Stimulated activated CD8-positive, alpha-beta memory T cell treated with anti-CD3 and anti-CD28 coated beads, Interleukin-15, amount 100 ng/mL, for 1 hour (primary cell): ENCODE measurements at regions not wholly inside any gene's neighbourhood (a gene's known extent, or its start where the extent isn't known, plus 50 kb on each side); places are given as distances from the start of the nearest gene placed in this dataset.

Experiments
- DNase-seq: peaks from one replicate; pipeline ENCODE4 v3.0.0-alpha.2; 2020; ENCODE audit warnings: low read depth

DNA sequence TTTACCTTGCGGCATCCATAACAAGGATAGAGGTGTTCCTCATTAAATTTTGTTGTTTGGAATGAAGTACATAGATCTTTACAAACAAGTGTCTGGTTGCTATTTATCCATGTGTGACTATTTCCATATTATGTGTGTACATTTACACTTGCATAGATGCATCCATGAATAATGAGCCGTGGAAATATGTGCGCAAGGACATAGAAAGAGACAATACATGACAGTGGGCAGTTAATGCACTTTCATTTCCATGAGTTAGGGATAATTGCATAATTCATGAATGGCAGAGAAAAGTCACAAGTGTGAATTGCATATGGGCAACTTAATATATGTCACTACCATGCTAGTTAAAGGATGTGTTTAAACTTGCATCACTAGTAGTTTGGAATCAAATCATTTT is 338.2 kb upstream of the PITX2 start:
- no peak for DNase-seq

GRCh38 chr4:110962616-110963015 is 339.7 kb upstream of the PITX2 start:
- no peak for DNase-seq

- no peak for DNase-seq
These were observed 340.9 kb upstream of the PITX2 start for GRCh38 chr4:110963662-110964280.

- DNase-seq = no peak
These were observed 345.1 kb upstream of the PITX2 start for GRCh38 chr4:110967936-110968335.

DNA sequence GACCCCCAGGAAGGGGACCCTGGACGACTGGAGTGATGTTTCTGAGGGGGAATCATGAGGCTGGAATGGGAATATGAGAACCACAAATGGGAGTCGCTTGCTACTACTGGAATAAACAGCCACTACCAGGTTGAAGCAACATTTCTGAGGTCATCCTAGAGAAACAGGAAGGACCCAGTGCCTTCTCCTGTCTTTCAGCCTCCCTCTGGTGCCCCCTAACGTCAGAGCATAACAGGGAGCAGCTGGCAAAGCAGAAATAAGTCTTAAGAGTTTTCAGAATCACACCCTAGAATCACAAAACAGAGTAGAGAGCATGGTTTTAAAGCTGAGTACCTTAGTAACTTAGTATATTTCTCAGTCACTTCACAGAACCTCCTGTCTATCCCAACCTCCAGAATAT is 347.8 kb upstream of the PITX2 start:
- DNase-seq = no peak

DNA sequence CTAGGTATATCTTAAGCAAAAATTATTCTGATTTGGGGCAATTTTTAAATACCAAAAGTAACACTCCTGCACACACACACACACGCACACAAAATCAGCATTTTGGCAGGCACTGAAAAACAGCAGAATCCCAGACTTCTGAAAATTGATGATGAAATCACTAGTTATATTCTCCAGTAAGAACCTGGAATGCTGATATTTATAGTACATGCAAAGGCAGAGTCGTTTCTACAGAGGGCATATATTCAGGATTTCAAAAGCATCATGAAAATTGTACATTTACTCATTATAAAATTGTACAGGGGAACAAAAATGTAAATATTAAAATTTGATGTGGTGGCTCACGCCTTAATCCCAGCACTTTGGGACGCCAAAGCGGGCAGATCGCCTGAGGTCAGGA is 352.5 kb upstream of the PITX2 start:
- no peak for DNase-seq

- no peak for DNase-seq
These were observed 354.7 kb upstream of the PITX2 start for GRCh38 chr4:110977554-110977953.

DNA sequence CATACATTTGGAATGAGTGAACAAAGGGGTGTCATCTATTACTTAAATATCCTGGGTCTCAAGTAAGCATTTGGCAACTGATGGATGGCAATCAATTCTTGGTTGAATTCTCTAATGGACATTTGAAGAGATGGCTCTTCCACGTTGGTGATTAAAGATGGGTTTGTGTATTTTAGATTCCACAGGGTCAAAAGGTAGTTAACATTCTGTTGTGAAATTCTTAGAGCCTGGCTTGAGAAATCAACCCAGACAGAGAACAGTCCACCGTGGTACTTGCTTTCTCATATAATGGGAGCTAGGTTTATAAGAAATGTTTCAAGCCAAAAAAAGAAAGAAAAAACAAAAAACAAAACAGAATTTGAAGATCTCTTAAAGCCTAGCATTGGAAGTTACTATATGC is 355.9 kb upstream of the PITX2 start:
- DNase-seq = no peak

- DNase-seq = no peak
These were observed 359.6 kb upstream of the PITX2 start for GRCh38 chr4:110982486-110982885.

DNA sequence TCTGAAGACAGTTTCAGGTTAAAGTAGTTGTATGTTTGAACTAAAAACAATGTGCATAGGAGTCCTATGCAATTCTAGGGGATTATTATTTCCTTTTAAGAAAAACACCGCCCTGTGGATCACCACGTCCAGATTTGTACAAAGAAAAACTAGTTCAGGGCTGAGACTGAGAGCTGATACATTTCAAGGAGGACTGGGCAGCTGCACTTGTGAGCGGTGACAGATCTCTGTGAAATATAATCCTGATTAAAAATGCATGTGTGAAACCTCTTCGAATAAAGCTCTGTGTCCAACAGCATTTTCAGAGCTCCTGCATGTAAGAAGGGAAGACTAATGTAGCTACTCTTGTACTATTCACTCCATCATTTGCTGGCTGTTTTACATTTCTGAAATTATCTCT is 365.8 kb upstream of the PITX2 start:
- no peak for DNase-seq

DNA sequence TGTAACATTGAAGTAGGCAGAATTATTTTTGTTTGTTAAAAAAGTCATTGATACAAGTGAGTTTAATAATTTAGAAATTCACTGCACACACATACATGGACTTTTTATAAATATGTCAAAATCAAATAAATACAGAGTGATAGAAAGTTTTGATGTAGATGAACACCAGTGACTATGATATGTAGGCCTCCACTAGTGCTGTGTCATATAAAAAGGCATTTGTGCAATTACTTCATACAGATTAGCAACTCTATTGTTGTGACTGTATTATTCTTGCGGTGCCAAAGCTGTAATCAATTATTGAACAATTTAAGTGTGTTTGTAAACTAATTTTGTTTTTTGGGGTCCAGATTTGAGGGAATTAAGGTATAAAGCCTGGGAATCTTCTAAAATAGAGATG is 366.2 kb upstream of the PITX2 start:
- DNase-seq = no peak

DNA sequence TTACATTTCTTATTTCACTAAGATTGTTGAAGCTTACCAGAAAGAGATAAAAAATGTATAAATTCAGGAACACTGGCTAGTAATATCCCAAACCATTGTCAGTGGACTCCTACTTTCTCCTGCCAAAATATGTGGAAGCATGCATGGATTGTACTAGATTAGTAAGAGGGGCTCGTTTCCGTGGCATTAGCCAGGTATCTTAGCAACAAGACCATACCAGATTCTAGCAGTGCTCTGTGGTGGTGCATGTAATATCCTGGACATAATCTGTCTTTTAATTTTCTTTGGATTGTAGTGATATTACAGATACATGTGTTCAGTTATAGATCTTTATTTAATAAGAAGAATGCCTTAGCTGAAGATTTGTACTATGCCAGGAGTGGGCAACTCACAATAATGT is 371.9 kb upstream of the PITX2 start:
- DNase-seq = no peak

DNA sequence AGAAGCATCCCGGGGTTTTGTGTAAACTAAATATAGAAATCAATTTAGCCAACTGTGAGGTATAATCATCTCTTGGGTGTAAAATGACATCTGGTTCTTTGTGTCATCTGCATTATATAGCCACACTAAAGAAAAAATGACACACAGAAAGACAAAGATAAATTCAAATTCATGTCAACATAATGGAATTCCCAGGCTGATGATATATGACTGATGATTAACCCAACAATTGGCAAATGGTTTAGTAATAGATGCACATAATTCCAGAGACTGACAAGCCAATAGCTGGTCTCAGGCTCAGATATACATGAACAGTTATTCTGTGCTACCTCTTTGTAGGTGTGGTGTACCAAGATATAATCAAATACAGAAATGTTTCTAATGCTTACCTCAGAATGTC is 375.4 kb upstream of the PITX2 start:
- no peak for DNase-seq

DNA sequence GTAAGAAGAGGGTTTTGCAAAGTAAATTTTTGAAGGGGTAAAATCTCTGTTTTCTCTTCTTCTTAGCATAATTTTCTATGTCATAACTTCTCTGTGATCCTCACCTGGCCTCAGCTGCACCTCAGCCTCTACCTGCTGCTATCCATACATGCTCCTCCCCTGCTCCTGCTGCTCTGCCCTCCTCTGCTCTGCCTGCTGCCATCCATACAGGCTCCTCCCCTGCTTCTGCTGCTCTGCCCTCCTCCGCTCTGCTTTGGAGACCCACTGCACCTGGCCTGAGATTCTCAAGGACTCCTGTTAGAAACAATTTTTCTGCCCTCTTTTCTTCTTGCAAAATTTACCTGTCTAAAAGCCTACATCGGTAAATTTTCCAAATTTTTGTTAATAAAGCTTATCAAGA is 388.6 kb upstream of the PITX2 start:
- no peak for DNase-seq

DNA sequence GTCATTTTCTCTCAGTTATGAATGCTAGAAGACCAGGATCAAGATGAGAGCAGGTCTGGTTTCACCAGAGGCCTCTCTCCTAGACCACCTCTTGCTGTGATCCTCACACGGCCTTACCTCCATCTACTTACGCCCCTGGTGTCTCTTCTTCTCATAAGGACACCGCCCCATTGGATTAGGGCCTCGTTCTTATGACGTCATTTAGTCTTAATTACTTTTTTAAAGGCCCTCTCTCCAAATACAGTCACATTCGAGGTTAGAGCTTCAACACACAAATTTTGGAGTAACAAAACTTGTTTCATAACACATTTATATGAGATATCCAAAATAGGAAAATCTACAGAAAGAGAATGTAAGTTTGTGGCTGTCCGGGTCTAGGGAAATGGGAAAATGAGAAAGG is 391.0 kb upstream of the PITX2 start:
- no peak for DNase-seq

GRCh38 chr4:111014537-111014936 is 391.7 kb upstream of the PITX2 start:
- no peak for DNase-seq

- DNase-seq = no peak
These were observed 393.5 kb upstream of the PITX2 start for GRCh38 chr4:111016416-111016815.

GRCh38 chr4:111018216-111018615 is 395.3 kb upstream of the PITX2 start:
- DNase-seq = no peak

DNA sequence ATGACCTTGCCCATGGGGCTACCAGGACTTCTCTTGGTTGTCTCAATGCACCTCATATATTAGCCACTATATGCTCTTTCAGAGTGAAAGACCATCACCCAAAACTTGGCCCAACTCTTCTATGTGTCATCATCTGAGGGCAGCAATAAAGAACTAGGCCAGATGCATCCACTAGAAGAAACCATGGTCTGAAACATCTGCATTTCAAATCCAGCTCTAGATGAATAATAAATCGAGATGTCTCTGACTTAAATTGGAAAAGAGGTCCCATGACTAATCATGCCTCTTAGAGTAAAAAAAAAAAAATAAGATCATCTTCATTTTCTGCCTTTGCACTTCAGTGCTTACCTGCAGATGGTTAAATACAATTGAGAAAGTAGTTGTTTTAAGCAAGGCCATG is 397.6 kb upstream of the PITX2 start:
- no peak for DNase-seq

DNA sequence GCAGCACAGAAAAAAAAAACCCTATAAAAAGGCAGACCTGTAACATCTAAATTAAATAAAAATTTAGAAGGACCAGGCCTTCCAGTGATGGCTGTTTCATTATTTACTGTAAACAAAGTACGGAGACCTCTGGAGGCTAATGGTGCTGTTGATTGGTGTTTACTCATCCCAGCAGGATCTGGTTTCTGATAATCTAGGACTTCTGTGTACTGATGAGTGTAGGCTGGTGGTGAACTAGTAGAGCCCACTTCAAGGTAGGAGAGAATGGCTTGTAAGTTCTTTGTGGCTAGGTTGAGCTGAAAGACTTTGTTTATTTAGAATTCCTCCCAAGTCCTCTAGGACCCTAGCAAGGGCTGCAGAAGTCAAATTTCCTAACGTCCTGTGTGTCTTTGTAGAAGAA is 398.1 kb upstream of the PITX2 start:
- no peak for DNase-seq

DNA sequence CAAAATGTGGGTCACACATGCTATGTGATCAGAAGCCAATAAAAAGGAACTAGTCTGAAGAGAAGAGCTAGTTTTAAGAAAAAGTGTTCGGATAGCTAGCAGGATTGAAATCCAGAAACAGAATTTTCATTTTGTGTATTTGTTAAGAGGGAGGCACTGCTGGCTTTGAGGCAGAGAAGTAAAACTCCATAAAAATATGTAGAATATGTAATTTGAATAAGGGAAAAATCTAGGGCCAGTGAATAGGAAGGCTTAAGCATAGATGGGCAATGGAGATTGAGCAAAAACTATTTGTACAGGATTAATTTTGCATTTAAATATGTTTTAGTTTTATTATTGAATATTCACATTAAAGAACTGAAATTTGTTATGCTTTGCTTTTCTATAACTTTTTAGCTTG is 399.9 kb upstream of the PITX2 start:
- no peak for DNase-seq

DNA sequence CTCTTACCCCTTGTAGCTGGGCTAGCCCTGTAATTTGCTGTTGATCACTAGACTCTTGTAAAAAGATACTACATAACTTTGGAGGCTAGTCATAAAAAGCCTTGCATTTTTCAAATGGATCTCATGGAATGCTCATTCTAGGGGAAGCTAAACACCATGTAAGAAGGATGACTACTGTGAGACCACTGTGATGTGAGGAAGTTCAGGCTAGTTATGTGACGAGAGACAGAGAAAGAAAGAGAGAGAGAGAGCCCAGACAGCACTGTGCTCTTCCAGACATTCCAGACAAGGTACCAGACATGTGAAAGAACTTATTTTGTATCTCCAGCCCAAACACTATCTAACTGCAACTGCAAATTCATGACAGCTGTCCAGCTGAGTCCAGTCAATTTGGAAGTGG is 404.6 kb upstream of the PITX2 start:
- DNase-seq = no peak

GRCh38 chr4:111028795-111029194 is 405.9 kb upstream of the PITX2 start:
- no peak for DNase-seq

GRCh38 chr4:111031001-111031579 is 408.2 kb upstream of the PITX2 start:
- no peak for DNase-seq

DNA sequence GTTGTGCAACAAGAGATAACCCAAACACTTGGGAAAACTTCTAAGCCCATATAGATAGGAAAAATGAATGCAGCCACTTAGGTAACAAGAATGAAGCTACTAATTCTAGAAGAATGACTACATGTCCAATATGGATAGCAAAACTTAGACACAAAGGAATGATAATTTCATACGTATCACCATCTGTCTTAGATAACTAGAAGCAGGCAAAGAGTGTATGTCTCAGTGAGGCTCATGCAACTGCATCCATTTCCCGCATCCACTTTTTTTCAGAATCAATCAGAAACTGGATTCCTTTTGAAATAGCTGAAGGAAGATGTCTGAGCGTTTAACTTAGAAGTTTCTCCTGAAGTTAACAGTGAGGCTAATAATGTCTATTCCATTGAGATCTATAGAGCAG is 408.7 kb upstream of the PITX2 start:
- DNase-seq = no peak
